ENCODE measurements at regions not wholly inside any gene's neighbourhood (a gene's known extent, or its start where the extent isn't known, plus 50 kb on each side); places are given as distances from the start of the nearest gene placed in this dataset.

- POLR2A ChIA-PET = no interaction called here
- intact Hi-C loops (cut with micrococcal nuclease) = no loop called here
- no peaks in the 10 kb centered on the region for H4K20me1 ChIP-seq (ENCODE audit: insufficient read depth)
- no peak overlapping the region for H3K27ac ChIP-seq (ENCODE audit: low read depth, low read length)
- ATAC-seq = no peak
- BruUV-seq (replicated peaks) = no TSS peak
- H2AFZ ChIP-seq (ENCODE audit: low read depth, low read length, poor library complexity, severe bottlenecking) = no peak overlapping the region
- H3K36me3 ChIP-seq (ENCODE audit: control insufficient read depth in 1 of 2, insufficient read depth in 2 of 2, low read length in 2 of 2) = no peaks in the 10 kb centered on the region
- CTCF ChIA-PET = no interaction called here
- no peaks in the 10 kb centered on the region for H3K79me2 ChIP-seq (ENCODE audit: insufficient read depth, low read length)
- no peaks in the 10 kb centered on the region for H3K4me1 ChIP-seq (ENCODE audit: control insufficient read depth in 1 of 2, insufficient read depth in 2 of 2, low read length in 2 of 2)
- no peak overlapping the region for H3K4me3 ChIP-seq (replicated peaks in 1 of 2; ENCODE audit: low read depth in 1 of 2, low read length in 2 of 2)
- H3K4me2 ChIP-seq (ENCODE audit: low read length) = no peak overlapping the region
- RAD21 ChIA-PET (ENCODE audit: low non-redundant PET in 1 of 2, low total read pairs in 2 of 2, uncharacterized antibody in 2 of 2, unreplicated experiment in 2 of 2) = no interaction called here
- no peaks in the 10 kb centered on the region for H3K9me2 ChIP-seq (ENCODE audit: insufficient read depth)
- H3K9ac ChIP-seq (ENCODE audit: low read length) = no peak overlapping the region
- no peak for DNase-seq (ENCODE audit: low read depth, low spot score)
- peaks cover 15% of the 10 kb centered on the region for H3K27me3 ChIP-seq (ENCODE audit: insufficient read depth, low read length)
- H3K9me3 ChIP-seq (ENCODE audit: control insufficient read depth in 1 of 2, insufficient read depth in 1 of 2, low read depth in 1 of 2, low read length in 2 of 2) = no peaks in the 10 kb centered on the region
- no peak for TF ChIP-seq ZFX (IDR thresholded peaks at IDR 0.05)
- no peak for TF ChIP-seq ZBTB33 (IDR thresholded peaks at IDR 0.05; ENCODE audit: extremely low read depth, insufficient replicate concordance, low read length)
- no peak for TF ChIP-seq TCF7L2 (IDR thresholded peaks at IDR 0.05; ENCODE audit: borderline replicate concordance, extremely low read depth, insufficient read depth, insufficient read length)
- no peak for TF ChIP-seq SIN3A (IDR thresholded peaks at IDR 0.05; ENCODE audit: low read depth)
- no peak for TF ChIP-seq POLR2AphosphoS5 (IDR thresholded peaks at IDR 0.05; ENCODE audit: low read depth, low read length)
- TF ChIP-seq RAD21 (IDR thresholded peaks at IDR 0.05; ENCODE audit: low read depth) = no peak
- TF ChIP-seq FOSL1 (IDR thresholded peaks at IDR 0.05; ENCODE audit: low read depth) = no peak
- no peak for TF ChIP-seq CEBPB (IDR thresholded peaks at IDR 0.05; ENCODE audit: low read depth)
- TF ChIP-seq SRF (IDR thresholded peaks at IDR 0.05; ENCODE audit: low read depth) = no peak
- no peak for TF ChIP-seq JUND (IDR thresholded peaks at IDR 0.05)
- no peak for TF ChIP-seq ATF3 (IDR thresholded peaks at IDR 0.05)
- TF ChIP-seq SP1 (IDR thresholded peaks at IDR 0.05; ENCODE audit: low read depth) = no peak
- TF ChIP-seq EZH2 (IDR thresholded peaks at IDR 0.05) = no peak
Measured at GRCh38 chr2:105489168-105489878, 90.5 kb upstream of the FHL2 start.

Measured in HCT116 (cell line).